Tibial nerve (tissue), 4 donors: ENCODE measurements at regions not wholly inside any gene's neighbourhood (a gene's known extent, or its start where the extent isn't known, plus 50 kb on each side); places are given as distances from the start of the nearest gene placed in this dataset.

Source experiments
- EP300 ChIP-seq, 2 donors: sonication (generic); formaldehyde crosslinking; IDR thresholded peaks; one replicate each; pipeline ENCODE4 v1.6.1; 2017; ENCODE audit warnings: antibody characterized with exemption in 2 of 2, mild to moderate bottlenecking in 1 of 2
- POLR2A ChIP-seq, 2 donors: fragments of 450-650 bp; IDR thresholded peaks; one replicate each; pipeline ENCODE4 v1.6.1; 2017; ENCODE audit warnings: antibody characterized with exemption in 2 of 2, mild to moderate bottlenecking in 2 of 2, moderate library complexity in 2 of 2
- TF ChIP-seq, protein P1 (sequence below), 5 experiments: fragments of 200-600 bp in 3 of 5; fragments of 450-650 bp in 2 of 5; sonication (generic) in 3 of 5; IDR thresholded peaks; one replicate each; pipeline ENCODE4 v1.5.1; 2016 to 2019; ENCODE audit warnings: antibody characterized with exemption in 5 of 5, mild to moderate bottlenecking in 3 of 5, moderate library complexity in 2 of 5

- TF ChIP-seq, protein P1, sequence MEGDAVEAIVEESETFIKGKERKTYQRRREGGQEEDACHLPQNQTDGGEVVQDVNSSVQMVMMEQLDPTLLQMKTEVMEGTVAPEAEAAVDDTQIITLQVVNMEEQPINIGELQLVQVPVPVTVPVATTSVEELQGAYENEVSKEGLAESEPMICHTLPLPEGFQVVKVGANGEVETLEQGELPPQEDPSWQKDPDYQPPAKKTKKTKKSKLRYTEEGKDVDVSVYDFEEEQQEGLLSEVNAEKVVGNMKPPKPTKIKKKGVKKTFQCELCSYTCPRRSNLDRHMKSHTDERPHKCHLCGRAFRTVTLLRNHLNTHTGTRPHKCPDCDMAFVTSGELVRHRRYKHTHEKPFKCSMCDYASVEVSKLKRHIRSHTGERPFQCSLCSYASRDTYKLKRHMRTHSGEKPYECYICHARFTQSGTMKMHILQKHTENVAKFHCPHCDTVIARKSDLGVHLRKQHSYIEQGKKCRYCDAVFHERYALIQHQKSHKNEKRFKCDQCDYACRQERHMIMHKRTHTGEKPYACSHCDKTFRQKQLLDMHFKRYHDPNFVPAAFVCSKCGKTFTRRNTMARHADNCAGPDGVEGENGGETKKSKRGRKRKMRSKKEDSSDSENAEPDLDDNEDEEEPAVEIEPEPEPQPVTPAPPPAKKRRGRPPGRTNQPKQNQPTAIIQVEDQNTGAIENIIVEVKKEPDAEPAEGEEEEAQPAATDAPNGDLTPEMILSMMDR (IDR thresholded peaks at IDR 0.05), result no peak
- TF ChIP-seq EP300 (IDR thresholded peaks at IDR 0.05) (no peak), POLR2A (IDR thresholded peaks at IDR 0.05) (no peak)
These were observed 159.0 kb upstream of the IRS2 start for GRCh38 chr13:109945206-109945960.
